WTC11 (cell line): ENCODE measurements at regions not wholly inside any gene's neighbourhood (a gene's known extent, or its start where the extent isn't known, plus 50 kb on each side); places are given as distances from the start of the nearest gene placed in this dataset.

Source experiments
- ATAC-seq: fragments of 200-7000 bp; cut with Tn5 transposase; 2 replicates; pipeline ENCODE4 v1.10.0; 2021; ENCODE audit warnings: mild to moderate bottlenecking, moderate library complexity
- CTCF ChIA-PET: fragments of 300-600 bp; sonication (Branson Sonifier 250); formaldehyde crosslinking; loops from one replicate; lab custom pipeline; 2021; ENCODE audit warnings: antibody characterized with exemption; lab: Charles Lee
- POLR2A ChIA-PET: fragments of 350-600 bp; sonication (Branson Sonifier 250); formaldehyde crosslinking; loops from one replicate; lab custom pipeline; 2021; ENCODE audit warnings: antibody characterized with exemption; lab: Charles Lee
- DNase-seq: peaks from one replicate; pipeline ENCODE4 v3.0.0; 2021; ENCODE audit warnings: low spot score
- H3K27ac Mint-ChIP-seq: 2 replicates; pipeline ENCODE4 v1.8.0; 2021; ENCODE audit warnings: mixed read lengths
- H3K27me3 Mint-ChIP-seq: 2 replicates; pipeline ENCODE4 v1.8.0; 2021; ENCODE audit warnings: low read depth, mild to moderate bottlenecking, moderate library complexity, mixed read lengths
- H3K36me3 Mint-ChIP-seq: 2 replicates; pipeline ENCODE4 v1.8.0; 2021; ENCODE audit warnings: mixed read lengths
- H3K4me1 Mint-ChIP-seq: 2 replicates; pipeline ENCODE4 v1.8.0; 2022; ENCODE audit warnings: mixed read lengths
- H3K4me3 Mint-ChIP-seq: 2 replicates; pipeline ENCODE4 v1.8.0; 2021; ENCODE audit warnings: mild to moderate bottlenecking, moderate library complexity, mixed read lengths
- H3K9me3 Mint-ChIP-seq: 2 replicates; pipeline ENCODE4 v1.8.0; 2021; ENCODE audit warnings: mixed read lengths
- AR ChIP-seq: fragments of 250-450 bp; sonication (Bioruptor Pico); IDR thresholded peaks from 2 replicates; pipeline ENCODE4 v1.9.0; 2021; ENCODE audit warnings: mild to moderate bottlenecking
- ATF3 ChIP-seq: sonication (generic); formaldehyde crosslinking; conservative IDR thresholded peaks from 2 replicates; pipeline ENCODE4 v1.8.1; 2022; ENCODE audit warnings: mild to moderate bottlenecking, missing genetic modification reagents
- ATF6 ChIP-seq: sonication (generic); formaldehyde crosslinking; IDR thresholded peaks from 2 replicates; pipeline ENCODE4 v1.8.1; 2023; ENCODE audit warnings: mild to moderate bottlenecking, missing genetic modification reagents
- E2F4 ChIP-seq: sonication (generic); formaldehyde crosslinking; IDR thresholded peaks from 2 replicates; pipeline ENCODE4 v1.8.1; 2022; ENCODE audit warnings: low read depth, mild to moderate bottlenecking, moderate library complexity, missing genetic modification reagents, borderline replicate concordance
- E2F5 ChIP-seq: sonication (generic); formaldehyde crosslinking; IDR thresholded peaks from 2 replicates; pipeline ENCODE4 v1.8.1; 2022; ENCODE audit warnings: mild to moderate bottlenecking, moderate library complexity, missing genetic modification reagents
- ELF4 ChIP-seq: sonication (generic); formaldehyde crosslinking; IDR thresholded peaks from 2 replicates; pipeline ENCODE4 v1.8.1; 2022; ENCODE audit warnings: low read depth, mild to moderate bottlenecking, moderate library complexity, missing genetic modification reagents
- ERG ChIP-seq: fragments of 250-450 bp; sonication (Bioruptor Pico); IDR thresholded peaks from 2 replicates; pipeline ENCODE4 v1.8.0; 2021; ENCODE audit warnings: mild to moderate bottlenecking
- FOXK1 ChIP-seq: sonication (generic); formaldehyde crosslinking; IDR thresholded peaks from 2 replicates; pipeline ENCODE4 v1.8.0; 2022; ENCODE audit warnings: mild to moderate bottlenecking, moderate library complexity, missing genetic modification reagents
- GRHL2 ChIP-seq: fragments of 250-450 bp; sonication (Bioruptor Pico); IDR thresholded peaks from 2 replicates; pipeline ENCODE4 v1.8.0; 2022; ENCODE audit warnings: mild to moderate bottlenecking, moderate library complexity; ENCODE audit not compliant: insufficient replicate concordance, severe bottlenecking
- JAZF1 ChIP-seq: fragments of 250-450 bp; sonication (Bioruptor Pico); IDR thresholded peaks from 2 replicates; pipeline ENCODE4 v1.9.0; 2021; ENCODE audit warnings: moderate library complexity, mild to moderate bottlenecking, inconsistent platforms
- NFATC4 ChIP-seq: fragments of 250-450 bp; sonication (Bioruptor Pico); IDR thresholded peaks from 2 replicates; pipeline ENCODE4 v1.9.0; 2021; ENCODE audit warnings: mild to moderate bottlenecking
- NR1H2 ChIP-seq: sonication (generic); formaldehyde crosslinking; IDR thresholded peaks from 2 replicates; pipeline ENCODE4 v1.9.0; 2021; ENCODE audit warnings: mild to moderate bottlenecking, moderate library complexity, missing genetic modification reagents
- PRRX2 ChIP-seq: fragments of 250-450 bp; sonication (Bioruptor Pico); IDR thresholded peaks from 2 replicates; pipeline ENCODE4 v1.8.0; 2021; ENCODE audit warnings: mild to moderate bottlenecking
- SMAD4 ChIP-seq: sonication (generic); formaldehyde crosslinking; IDR thresholded peaks from 2 replicates; pipeline ENCODE4 v1.8.0; 2022; ENCODE audit warnings: mild to moderate bottlenecking, missing genetic modification reagents
- SOX15 ChIP-seq: fragments of 250-450 bp; sonication (Bioruptor Pico); IDR thresholded peaks from 2 replicates; pipeline ENCODE4 v1.9.0; 2021; ENCODE audit warnings: mild to moderate bottlenecking
- SP1 ChIP-seq: sonication (generic); formaldehyde crosslinking; conservative IDR thresholded peaks from 2 replicates; pipeline ENCODE4 v1.8.1; 2022; ENCODE audit warnings: missing genetic modification reagents
- TEAD4 ChIP-seq: sonication (generic); formaldehyde crosslinking; IDR thresholded peaks from 2 replicates; pipeline ENCODE4 v1.8.0; 2022; ENCODE audit warnings: mild to moderate bottlenecking, missing genetic modification reagents
- TP53 ChIP-seq: sonication (generic); formaldehyde crosslinking; IDR thresholded peaks from 2 replicates; pipeline ENCODE4 v1.8.1; 2023; ENCODE audit warnings: mild to moderate bottlenecking, missing genetic modification reagents
- ZMAT4 ChIP-seq: fragments of 250-450 bp; sonication (Bioruptor Pico); IDR thresholded peaks from 2 replicates; pipeline ENCODE4 v1.9.0; 2021; ENCODE audit warnings: mild to moderate bottlenecking
- ZNF138 ChIP-seq: sonication (generic); formaldehyde crosslinking; conservative IDR thresholded peaks from 2 replicates; pipeline ENCODE4 v1.8.1; 2022; ENCODE audit warnings: mild to moderate bottlenecking, moderate library complexity, missing genetic modification reagents
- ZNF219 ChIP-seq: sonication (generic); formaldehyde crosslinking; IDR thresholded peaks from 2 replicates; pipeline ENCODE4 v1.8.0; 2023; ENCODE audit warnings: missing genetic modification reagents, mild to moderate bottlenecking, borderline replicate concordance
- ZNF232 ChIP-seq: sonication (generic); formaldehyde crosslinking; IDR thresholded peaks from 2 replicates; pipeline ENCODE4 v1.8.0; 2022; ENCODE audit warnings: mild to moderate bottlenecking, missing genetic modification reagents
- ZNF423 ChIP-seq: fragments of 250-450 bp; sonication (Bioruptor Pico); IDR thresholded peaks from 2 replicates; pipeline ENCODE4 v2.1.2; 2022; ENCODE audit warnings: mild to moderate bottlenecking, moderate library complexity
- TF ChIP-seq, protein P1 (sequence below): sonication (generic); formaldehyde crosslinking; IDR thresholded peaks from 2 replicates; pipeline ENCODE4 v1.8.0; 2022; ENCODE audit warnings: mild to moderate bottlenecking, missing genetic modification reagents

DNA sequence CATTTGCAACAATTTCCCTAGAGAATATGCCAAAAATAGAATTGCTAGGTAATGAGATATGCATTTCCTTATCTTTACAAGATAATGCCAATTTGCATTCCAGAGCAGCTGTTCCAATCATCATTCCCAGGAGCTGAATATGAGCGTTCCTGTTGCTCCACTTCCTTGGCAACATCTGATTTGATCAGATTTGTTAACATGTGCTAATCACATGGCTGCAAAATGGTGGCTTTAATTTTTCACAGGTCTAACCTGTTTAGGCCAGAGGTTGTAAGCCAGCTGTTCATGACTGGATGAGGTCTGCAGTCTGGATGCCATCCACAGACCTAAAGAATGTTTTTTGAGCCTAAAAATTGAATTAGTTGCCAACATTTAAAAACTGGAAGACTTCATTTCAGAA is 220.7 kb upstream of the IL12B start (continued):
- TF ChIP-seq TEAD4 (CRISPR knock-in tag), result no peak
- no peak for TF ChIP-seq PRRX2 (CRISPR knock-in tag)
- no peak for TF ChIP-seq ELF4
- TF ChIP-seq ZNF423 (CRISPR knock-in tag), result no peak
- TF ChIP-seq FOXK1, result no peak
- no peak for TF ChIP-seq SMAD4
- TF ChIP-seq ZMAT4 (CRISPR knock-in tag), result no peak
- no peak for TF ChIP-seq NFATC4
- no peak for TF ChIP-seq E2F4 (CRISPR knock-in tag)

DNA sequence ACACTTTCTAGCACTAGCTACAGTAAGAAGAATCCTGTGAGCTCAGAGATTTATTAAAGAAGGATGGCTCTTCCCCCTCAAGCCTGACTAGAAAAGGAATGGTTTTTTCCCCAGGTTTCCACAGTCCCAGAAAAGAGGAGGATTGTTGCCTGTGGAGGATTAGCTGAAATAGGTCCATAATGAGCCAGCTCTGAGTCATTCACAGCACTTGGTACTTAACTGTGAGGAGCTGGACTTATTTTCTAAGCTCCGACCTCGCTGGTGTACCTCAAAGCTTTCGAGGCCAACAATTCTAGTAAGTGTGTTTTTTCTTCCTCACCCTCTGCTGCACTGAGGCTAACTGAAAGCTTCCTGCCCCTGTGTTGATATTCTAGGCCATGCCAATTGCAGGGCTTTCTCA is 222.5 kb upstream of the IL12B start:
- ChIA-PET POLR2A (no interaction called here), CTCF (no interaction called here)
- DNase-seq, result no peak
- Mint-ChIP-seq H3K4me1 (no peaks in the 10 kb centered on the region), H3K9me3 (peaks cover 26% of the 10 kb centered on the region), H3K4me3 (no peak overlapping the region), H3K27me3 (no peaks in the 10 kb centered on the region), H3K36me3 (peaks cover 4% of the 10 kb centered on the region; the same call in 1 of the 2 replicates), H3K27ac (no peak overlapping the region)
- TF ChIP-seq NR1H2 (no peak), GRHL2 (CRISPR knock-in tag) (no peak), ATF3 (CRISPR knock-in tag) (no peak), AR (no peak), JAZF1 (CRISPR knock-in tag) (no peak), SP1 (CRISPR knock-in tag) (no peak), ZNF232 (CRISPR knock-in tag) (no peak), SOX15 (no peak), ZNF219 (CRISPR knock-in tag) (no peak), TP53 (no peak), ERG (no peak), ATF6 (CRISPR knock-in tag) (no peak), E2F5 (CRISPR knock-in tag) (no peak), ZMAT4 (CRISPR knock-in tag) (no peak), ZNF138 (CRISPR knock-in tag) (no peak)
- TF ChIP-seq, protein P1, sequence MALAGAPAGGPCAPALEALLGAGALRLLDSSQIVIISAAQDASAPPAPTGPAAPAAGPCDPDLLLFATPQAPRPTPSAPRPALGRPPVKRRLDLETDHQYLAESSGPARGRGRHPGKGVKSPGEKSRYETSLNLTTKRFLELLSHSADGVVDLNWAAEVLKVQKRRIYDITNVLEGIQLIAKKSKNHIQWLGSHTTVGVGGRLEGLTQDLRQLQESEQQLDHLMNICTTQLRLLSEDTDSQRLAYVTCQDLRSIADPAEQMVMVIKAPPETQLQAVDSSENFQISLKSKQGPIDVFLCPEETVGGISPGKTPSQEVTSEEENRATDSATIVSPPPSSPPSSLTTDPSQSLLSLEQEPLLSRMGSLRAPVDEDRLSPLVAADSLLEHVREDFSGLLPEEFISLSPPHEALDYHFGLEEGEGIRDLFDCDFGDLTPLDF (CRISPR knock-in tag), result no peak
- ATAC-seq, result no peak
